Pulmonary artery endothelial cell (primary cell): ENCODE measurements at regions not wholly inside any gene's neighbourhood (a gene's known extent, or its start where the extent isn't known, plus 50 kb on each side); places are given as distances from the start of the nearest gene placed in this dataset.
"Not testable (repeated sequence)": the region's sequence is repeated elsewhere in the genome, so short reads cannot be mapped to it uniquely, and the experiment has no call there.

Experiments used
- DNase-seq: peaks from one replicate; pipeline ENCODE4 v3.0.0-alpha.2; 2011; ENCODE audit warnings: low read depth, low spot score

DNA sequence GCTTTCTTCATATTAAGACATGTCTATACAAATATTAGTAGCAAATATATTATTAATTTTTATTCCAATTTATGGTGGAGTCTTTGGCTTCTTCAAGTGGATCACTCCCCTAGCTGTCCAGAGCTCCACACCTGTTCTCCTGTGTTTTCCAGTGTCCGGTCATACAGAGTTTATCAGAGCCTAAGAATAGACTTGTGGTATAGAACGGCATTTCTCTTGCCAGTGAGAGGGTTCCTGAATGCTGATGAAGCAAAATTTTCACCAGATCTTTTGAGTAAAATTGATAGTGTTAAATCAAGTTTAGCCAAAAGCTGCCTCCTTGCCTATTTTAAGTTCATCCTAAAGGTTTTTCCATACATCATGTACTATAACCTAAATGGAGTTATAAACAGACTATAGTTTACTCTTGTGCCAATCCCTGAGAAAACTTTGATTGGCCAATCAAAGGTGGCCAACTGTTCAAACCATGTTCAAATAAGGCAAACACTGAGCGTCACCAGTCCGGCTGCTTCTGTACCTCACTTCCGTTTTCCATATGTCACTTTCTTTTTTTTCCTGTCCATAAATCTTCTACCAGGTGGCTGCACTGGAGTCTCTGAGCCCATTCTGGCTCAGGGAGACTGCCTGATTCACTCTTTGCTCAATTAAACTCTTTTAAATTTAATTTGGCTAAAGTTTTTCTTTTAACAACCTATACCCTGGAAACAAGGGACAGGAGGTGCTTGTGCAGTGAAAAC lies 422.7 kb upstream of the FRG2C start:
- not testable (repeated sequence) for DNase-seq

DNA sequence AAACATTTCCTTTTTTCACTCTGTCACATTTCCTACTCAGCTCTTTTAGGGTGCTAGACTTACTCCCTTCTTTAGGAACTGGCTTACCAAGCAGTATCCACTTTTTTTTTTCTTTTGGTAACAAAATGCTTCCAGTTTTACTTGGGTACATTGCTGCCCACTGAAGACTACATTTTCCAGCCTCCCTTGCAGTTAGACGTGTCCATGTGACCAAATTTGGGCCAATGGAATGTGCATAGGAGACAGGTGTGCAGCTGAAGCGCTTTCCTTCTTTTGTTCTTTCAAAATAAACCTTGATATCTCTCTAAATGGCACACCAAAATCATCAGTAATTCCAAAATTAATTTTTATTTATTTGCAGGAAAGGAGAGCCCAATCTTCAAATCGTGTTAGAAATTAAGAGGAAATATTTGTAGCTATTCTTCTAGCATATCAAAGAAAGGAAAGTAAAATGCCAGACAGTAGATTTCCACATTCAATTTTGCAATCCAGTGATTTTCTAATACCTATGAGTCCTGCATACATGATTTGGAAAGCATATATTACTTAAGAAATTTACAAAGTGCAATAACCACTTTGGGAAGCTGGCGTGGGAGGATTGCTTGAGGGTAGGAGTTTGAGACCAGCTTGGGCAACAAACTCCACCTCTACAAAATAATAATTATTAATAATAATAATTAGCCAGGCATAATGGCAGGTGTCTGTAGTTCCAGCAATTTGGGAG lies 422.0 kb upstream of the FRG2C start:
- no peak for DNase-seq

DNA sequence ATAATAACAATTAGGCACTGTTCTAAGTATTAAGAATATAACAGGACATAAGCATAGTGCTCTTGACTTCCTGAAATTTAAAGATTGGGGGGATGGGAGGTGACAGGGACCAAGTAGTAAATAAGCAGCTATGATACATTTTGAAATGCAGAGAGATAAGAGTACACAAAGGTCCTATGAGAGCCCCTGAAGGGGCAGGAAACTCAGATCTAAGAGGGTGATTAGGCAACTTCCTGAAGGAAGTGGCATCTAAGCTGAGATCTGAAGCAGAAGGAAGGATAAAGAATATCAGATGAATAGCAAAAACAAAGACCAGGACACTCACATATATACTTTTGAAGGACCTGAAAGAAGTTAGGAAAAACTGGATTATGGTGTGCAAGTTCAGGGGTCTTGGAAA lies 415.2 kb upstream of the FRG2C start:
- no peak for DNase-seq

DNA sequence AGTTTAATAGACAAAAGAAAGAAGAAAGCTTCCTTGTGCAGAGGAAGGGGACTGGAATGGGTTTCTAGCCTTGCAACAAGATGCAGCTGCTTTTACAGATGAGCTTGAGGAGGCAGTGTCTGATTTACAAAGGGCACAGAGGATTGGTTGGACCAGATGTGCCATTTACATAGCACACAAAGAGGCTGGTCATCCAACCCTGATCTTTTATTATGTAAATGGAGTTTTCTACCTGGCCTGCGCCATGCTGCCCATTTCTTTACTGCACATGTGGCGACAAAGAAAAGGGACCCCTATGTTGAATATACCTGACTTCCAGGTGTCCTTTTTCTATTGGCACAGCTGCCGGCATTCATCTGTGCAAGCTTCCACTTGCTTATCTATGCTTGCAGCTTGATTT lies 409.4 kb upstream of the FRG2C start:
- DNase-seq, result no peak

DNA sequence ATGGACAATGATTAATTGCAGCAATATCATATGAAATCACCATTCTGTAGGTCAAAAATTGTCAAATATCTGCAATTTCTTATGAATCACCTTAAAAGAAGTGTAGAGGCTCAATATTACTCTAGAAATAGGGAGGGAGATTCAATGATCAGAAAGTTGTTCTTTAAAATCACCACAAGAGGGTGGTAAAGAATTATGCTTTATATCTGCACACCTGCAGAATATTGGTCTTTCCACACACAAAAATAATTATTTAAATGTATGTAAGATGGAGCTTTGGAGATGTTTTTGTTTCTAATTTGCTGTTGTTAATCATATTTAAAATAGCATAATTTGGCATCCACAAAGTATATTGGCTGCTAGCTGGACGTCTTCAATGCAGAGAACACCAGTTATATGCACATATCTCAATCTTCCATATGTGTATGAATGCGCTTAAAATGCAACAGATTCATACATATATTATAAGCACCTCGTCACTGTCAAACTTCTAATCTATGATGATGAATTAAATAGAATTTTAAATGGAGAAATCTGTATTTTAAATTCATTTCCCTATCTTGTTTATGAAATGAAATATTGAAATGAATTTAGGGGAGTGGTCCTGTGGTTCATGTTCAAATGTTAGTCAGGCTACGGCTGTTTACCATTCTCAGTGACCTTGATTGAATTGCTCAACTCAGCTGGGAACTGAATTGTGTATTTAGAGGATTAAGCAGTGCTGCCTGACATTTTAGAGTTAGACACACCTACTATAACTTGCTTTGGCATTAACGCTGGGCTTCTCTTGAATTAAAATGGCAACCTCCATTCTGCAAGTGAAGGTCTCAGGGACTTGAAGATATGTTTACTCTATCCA lies 405.1 kb upstream of the FRG2C start:
- DNase-seq, result not testable (repeated sequence)

DNA sequence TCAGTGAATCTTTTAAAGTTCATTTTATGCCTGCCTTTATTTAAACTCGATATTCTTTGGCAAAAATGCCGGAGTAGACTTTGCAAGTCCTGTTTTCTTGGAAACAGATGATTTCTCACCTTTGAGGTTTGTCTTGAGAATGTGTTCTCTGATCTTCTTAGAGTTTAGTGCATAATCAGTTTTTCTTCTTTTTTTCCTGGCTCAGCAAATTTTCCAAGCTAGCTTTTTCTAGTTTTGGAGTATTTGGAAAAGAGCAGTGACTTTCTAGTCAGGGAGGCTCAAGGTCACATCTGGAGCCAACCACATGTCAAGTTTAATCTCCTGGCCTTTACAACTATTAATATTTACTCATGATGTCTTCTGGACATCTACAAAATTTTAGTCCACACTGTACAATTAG lies 403.2 kb upstream of the FRG2C start:
- DNase-seq, result not testable (repeated sequence)

DNA sequence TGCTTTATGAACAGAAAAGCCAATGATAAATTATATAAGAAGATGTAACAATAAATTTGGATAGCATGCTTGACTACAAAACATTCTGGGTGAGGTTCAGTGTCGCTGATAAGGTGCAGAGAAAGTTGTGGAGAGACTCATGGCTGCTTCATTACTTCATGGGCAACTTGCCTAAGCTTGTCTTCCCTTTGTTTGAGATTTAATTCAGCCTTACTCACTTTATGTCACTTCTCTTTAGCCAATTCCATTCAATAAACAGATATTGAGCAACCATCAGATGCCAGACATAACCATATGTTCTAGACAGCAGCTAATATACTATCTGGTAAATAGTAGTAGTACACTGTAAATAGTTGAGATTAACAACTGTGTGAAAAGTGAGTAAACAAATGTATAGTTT lies 401.5 kb upstream of the FRG2C start:
- DNase-seq, result no peak

DNA sequence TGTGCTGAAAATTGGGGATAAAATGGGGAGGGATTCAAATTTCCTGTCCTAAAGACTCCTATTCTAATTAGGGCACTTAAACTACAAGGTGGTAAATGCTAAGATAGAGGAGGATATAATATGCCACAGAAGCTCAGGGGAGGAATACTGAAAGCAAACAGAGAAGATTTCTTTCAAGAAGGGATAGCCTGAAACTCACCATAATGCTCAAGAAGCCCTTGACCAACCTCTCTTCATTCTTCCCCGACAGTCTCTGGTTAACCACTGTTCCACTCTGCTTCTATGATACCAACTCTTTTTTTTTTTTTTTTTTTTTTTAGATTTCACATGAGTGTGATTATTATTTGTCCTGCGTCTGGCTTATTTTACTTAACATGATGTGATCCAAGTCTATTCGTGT lies 398.2 kb upstream of the FRG2C start:
- DNase-seq, result no peak

DNA sequence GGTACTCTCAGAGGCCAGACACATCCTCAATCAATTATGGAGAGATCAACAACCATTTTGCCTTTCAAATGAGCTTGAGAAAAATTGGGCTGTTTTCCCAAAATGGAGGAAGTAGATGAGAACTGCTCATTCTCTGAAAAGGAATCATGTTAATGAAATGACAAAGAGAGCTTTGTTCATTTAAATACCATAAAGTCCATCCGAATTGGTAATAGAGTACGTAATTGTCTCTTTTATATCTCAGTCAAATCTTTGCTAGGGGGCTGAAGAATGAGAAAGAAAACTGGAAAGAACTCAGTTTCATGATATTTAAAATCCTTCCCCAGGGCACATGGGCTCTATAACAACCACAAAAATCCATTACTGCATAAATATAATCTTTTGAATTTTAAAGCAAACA lies 395.6 kb upstream of the FRG2C start:
- DNase-seq, result not testable (repeated sequence)

DNA sequence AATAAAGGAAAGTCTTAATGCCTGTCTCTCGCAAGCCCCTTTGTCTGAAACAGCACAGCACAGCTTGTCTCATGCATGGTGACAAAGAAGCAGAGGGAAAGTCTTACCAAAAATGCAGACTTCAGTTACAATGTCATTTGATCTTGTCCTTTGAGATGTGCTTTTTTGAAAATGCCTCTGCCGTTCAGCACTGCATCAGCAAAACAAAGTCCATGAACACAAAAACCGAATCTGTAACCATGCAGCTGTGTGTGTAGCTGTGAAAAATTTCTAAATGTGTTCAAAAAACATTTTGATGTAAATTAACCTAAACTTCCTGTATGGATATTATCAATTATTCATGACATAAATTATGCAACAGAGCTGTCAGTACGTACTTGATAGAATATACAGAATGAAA lies 391.9 kb upstream of the FRG2C start:
- not testable (repeated sequence) for DNase-seq

DNA sequence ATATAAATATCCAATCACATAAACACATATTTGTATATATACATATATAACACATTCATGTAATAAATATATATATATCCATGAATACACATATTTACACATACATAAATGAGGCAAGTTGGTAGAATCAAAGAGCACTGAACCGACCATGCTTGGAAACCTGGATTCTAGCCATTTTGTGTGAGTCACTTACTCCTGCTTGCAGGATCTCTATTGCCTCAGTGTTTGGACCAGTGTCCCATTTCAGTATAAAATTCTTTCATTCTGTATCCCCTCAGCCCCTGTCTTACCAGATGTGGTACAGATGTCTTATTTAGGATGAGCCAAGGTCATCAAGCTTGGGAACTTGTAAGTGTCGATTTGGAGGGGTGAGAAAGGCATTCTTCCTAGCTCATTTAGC lies 391.4 kb upstream of the FRG2C start:
- no peak for DNase-seq

DNA sequence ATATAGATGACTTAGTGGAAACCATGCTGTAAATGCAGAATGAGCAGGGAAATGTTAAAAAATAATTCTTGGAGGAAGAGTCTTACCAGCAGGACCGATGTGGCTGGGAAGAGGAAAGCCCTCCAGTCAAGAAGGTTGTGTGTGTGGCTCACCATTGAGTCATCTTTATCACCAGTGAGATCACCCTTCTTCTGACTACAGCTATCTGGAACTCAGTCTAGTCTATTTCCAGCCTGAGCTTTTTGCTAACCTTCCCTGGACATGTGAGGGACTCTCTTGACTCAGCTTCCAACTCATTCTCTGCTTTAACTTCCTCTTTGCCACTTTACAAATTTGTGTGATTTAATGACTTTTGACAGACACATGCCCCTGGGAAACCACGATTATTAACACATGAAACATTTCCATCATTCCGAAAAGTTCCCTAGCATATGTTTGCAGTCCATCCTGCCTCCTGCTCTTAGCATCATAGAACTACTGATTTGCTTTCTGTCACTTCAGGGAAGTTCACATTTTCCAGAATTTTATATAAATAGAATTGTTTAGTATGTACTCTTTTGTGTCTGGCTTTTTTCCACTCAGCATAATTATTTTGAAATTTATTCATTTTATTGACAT lies 378.5 kb upstream of the FRG2C start:
- DNase-seq, result not testable (repeated sequence)

DNA sequence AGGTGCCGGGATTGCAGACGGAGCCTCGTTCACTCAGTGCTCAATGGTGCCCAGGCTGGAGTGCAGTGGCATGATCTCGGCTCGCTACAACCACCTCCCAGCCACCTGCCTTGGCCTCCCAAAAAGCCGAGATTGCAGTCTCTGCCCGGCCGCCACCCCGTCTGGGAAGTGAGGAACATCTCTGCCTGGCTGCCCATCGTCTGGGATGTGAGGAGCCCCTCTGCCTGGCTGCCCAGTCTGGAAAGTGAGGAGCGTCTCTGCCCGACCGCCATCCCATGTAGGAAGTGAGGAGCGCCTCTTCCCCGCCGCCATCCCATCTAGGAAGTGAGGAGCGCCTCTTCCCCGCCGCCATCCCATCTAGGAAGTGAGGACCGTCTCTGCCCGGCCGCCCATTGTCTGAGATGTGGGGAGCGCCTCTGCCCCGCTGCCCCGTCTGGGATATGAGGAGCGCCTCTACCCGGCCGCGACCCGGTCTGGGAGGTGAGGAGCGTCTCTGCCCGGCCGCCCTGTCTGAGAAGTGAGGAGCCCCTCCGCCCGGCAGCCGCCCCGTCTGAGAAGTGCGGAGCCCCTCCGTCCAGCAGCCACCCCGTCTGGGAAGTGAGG lies 375.1 kb upstream of the FRG2C start:
- DNase-seq, result not testable (repeated sequence)

DNA sequence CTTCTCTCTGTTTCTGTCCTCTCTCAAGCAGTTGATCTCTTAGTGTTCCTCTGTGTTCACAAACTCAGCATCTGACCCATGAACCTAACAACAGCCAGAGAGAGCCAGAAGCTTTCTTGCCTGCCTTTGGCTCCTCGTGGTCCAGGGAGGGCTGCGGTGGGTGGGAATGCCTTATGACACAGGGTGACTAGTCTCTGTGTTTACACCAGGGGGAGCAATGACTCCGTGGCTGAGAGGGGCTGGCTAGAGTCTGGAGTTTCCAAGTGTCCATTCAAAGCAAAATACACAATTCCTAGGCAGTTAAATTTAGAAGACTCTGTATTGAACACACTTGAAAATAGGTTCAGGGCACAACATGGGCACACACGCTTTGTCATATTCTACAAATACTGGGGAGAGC lies 370.0 kb upstream of the FRG2C start:
- no peak for DNase-seq

DNA sequence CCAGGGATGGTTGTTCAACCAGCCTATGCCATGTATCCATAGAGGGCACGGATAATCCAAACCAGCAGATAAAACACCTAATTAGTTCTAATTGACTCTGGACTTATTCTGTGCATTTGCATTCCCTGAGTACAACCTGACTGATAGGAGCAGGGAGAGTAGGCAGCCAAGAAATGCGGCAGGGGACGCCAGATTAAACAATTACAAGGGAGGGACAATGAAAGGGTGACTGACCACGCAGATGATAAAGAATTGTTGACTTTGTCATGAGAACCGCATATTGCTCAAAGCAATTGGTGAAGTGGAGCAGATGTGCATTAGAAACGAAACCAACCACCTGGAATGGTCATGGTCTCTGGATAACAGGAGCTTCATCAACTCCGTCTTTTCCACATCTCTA lies 369.1 kb upstream of the FRG2C start:
- no peak for DNase-seq

DNA sequence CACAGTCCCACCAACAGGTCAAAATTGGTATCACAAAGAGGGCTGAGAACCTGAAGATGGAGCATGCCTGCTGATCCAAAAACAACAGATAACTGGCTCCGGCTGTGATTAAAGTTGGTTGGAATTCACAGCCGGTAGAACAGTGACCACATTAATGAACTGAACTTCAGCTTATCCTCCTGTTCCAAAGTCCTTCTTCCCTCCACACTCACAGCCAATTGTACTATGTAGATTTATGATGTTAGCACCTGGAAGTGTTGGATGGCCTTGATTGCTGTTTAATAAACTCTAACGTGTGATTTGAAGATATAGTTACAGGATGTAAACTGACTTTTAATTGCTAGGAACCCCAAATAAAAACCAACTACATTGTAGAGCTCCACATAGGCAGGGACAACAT lies 367.3 kb upstream of the FRG2C start:
- DNase-seq, result no peak

DNA sequence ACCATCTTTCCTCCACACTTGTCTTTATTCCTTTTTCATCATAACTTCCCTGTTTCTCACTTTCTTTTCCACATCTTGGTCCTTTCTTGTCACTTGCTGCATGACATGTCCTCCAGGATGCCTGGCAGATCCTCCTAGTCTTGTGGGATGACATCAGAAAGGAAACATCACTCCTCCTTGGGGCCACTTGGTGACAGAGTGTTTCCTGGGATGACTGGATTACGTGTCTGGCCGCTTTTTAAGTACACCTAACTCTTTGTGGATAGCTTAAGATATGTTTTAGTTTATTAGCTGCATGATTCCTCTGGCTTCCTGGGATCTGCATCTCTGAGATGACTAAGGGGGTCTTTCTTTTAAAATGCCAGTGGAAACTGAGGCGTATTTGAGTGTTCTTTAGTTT lies 363.5 kb upstream of the FRG2C start:
- DNase-seq, result no peak

DNA sequence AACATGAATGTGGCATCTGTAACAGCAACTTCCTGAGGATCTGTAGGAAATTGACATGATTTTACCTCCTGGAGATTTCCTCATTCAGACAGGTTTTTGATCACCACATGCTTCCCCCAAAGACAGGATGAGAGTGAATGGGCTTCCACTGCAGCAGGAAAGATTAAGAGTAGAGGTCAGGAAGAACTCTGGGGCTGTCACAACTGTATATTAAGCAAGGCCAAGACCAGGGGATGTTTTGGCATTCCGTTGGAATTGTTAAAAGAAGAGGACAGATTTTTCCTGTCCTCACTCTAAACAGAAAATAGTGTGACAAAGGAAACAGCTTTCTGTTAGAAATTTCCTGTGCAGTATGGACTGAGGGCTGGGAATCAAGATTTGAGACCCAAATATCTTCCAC lies 363.1 kb upstream of the FRG2C start:
- DNase-seq, result not testable (repeated sequence)

DNA sequence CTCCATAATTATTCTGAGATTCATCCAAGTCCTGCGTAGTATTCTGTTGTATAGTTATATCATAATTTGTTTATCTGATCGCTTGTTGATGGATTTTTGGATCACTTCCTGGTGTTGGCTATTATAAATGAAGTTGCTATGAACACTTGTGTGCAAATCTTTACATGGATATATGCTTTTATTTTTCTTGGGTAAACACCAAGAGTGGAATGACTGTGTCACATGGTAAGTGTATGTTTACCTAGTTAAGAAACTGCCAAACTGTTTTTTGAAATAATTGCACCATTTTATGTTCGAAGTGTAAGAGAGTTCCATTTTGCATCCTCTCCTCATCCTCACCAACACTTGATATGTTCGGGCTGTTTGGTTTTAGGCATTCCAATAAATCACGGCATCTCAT lies 360.4 kb upstream of the FRG2C start:
- DNase-seq, result no peak

DNA sequence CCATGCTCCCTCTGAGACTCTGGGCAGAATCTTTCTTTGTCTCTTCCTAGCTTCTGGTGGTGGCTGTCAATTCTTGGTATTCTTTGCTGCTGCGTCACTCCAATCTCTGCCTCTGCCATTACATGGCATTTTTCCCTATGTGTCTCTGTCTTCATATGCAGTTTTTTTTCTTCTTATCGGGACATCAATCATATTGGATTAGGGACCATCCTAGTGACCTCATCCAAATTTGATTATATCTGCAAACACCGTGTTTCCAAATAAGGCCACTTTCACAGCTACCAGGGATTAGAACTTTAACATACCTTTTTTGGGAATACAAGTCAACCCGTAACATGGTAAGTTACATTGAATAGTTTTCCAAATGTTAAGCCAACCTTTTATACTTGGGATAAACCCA lies 358.2 kb upstream of the FRG2C start:
- no peak for DNase-seq

DNA sequence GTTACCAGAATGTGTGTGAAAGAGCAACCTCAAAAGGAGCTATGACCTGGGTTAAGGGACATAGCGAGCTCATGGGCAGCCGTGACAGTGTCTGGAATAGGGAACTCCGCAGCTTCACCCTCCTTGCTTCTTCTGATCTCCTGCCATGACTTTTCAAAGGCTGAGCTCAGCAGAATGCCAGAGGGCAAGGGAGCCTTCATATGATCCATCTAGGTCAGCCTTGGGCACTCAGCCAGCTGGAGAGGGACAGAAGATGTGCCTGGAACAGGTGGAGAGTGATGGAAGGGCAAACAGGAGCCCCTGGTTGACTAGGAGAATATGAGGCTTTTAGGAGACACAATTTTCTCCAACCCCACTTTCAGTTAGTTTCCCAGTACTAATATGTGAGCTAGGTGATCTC lies 352.8 kb upstream of the FRG2C start:
- not testable (repeated sequence) for DNase-seq
